GM18511 (cell line): ENCODE measurements at regions not wholly inside any gene's neighbourhood (a gene's known extent, or its start where the extent isn't known, plus 50 kb on each side); places are given as distances from the start of the nearest gene placed in this dataset.

ENCODE experiments used
- ATAC-seq: cut with Tn5 transposase; IDR thresholded peaks from one replicate; pipeline ENCODE4 v1.9.1; 2021; ENCODE audit warnings: mild to moderate bottlenecking, moderate library complexity; ENCODE audit not compliant: unreplicated experiment

DNA sequence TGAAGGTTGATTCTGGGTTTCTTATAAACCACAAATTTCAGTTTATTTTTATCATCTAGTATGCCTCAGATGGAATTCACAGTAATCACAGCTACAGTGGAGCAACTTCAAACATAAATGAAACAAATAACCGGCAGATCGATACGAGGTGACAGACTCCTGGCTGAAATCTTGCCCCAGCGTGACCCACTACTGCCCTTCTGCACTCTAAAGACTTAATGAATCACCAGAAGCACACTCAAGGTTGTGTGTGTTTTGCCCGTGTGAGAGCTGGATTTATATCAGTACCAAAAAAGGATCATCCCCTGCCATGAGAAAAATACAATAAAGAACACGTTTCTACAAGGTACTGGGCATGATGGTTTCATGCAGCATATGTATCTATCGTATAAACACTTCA lies 161.7 kb downstream of the KLF12 start:
- no peak for ATAC-seq

DNA sequence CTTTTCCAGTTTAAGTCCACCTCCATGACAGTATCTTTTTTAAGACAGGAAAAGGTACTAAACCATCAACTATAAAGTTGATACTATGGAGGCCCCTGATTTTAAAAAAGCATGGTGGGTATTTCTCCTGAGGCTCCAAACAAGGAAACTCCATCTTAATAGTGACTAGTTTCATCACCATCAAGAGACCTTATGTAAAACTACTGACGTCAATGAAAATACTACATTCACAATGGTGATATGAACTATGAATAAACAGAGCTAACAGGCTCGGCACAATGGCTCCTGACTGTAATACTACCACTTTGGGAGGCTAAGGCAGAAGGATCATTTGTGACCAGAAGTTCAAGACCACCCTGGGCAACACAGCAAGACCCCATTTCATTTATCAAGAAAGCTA lies 162.7 kb downstream of the KLF12 start:
- no peak for ATAC-seq

DNA sequence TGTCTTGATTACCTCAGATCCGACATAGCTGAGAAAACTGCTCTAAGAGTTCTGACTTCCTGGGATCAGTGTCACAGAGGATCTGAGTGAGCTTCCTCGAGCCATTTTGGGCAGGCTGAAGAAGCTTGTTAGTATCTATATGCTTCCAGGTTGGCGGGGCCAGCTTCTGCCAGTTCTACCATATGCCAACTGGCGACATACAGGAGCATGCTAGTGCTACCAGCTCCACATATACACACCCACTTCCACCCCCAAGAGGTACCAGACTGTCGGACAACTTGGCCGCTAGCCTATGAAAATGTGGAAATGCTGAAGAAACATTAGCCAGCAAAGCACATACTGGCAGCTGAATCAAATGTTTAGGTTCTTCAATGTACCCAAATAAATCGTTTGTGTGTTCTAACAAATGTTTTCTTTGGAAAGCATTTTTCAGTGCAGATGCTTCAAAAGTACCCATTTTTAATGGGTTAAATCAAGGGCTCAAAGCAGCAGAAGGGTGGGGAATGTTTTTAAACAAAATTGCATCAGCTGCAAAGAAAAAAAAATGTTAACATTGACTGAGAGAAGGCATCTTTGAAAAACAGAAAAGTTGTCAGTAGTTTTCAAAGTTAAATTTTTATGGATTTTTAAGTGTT lies 163.7 kb downstream of the KLF12 start:
- no peak for ATAC-seq

DNA sequence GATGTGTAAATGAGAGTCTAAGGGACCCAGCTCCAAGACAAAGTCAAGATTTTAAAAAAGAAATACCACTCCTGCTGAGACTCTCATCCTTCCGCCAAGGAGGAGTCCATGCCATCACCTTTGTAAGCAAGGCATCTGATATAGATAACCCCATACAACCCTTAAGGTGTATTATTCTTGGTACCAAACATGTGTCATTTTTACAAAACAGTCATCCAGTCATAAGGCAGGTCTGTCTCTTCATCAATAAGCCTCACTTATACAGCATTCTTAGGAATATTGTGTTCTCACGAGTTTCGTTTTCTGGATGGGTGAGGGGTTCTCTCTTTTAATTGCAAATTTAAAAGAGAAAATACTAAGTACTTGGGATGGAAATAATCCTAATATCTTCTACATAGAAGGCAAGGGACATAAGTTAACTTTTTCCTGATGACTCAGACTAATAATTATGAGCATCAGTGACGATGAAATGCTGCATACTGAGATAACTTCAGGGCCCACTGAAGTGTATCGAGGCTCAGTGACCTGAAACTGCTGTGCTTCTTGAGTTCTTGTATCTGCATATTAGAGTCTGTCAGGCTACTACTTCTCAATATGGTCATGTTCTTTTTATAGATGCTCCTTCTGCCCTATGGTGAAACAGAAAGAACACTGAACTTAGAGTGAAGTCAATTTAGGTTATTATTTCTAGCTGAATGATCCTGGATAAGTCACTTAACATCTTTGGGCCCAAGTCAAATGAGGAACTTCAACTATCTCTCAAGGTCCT lies 166.6 kb downstream of the KLF12 start:
- peak; percentile 100 for ATAC-seq

DNA sequence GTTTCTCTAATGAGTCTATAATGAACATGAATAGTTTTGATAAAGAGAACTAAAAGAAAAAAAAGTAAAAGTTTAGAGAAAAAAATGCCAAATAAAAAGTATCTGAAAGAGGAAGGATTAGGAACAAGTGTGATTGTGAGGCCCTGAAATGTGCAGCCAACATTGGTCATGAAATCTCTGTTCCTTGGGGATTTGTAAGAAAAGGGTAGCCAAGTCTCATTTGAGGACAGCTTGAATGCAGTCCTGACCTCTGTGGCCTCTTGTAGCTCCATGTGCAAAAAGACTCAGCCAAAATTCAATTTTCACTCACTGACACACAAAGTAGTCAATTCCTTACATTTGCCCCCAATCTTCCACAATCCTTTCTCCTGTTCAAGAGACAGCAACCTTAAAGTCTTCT lies 167.9 kb downstream of the KLF12 start:
- ATAC-seq: no peak

DNA sequence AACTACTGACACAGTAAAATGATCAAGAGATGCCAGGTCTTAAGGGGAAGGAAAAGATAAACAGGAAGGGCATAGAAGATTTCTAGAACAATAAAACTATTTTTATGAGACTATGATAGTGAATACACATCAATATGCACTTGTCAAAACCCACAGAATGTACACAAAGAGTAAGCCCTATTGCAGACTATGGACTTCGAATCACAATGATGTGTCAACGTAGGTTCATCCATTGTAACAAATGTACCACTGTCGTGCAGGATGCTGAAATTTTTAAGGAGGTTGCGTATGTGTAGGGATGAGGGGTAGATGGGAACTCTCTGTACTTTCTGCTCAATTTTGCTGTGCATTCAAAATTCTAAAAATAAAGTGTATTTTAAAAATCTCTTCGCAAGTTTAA lies 171.9 kb downstream of the KLF12 start:
- no peak for ATAC-seq

DNA sequence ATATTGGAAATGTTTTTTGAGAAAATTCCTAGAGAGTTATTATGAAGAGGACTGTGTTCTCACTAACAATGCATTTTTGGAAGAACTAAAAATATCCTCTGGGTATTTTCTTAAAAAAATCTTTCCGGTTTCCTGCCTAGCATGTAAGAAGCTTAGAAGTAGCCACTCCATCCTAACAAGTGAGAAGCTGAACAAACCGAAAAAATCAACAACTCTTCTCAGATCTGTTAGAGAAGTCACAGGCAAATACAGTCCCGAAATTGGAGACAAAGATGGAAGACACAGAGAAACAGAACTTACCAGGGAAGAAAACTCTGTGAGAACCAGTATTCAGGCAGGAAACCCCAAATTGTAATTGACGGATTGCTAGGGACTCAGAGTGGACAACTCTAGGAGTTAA lies 173.0 kb downstream of the KLF12 start:
- no peak for ATAC-seq

DNA sequence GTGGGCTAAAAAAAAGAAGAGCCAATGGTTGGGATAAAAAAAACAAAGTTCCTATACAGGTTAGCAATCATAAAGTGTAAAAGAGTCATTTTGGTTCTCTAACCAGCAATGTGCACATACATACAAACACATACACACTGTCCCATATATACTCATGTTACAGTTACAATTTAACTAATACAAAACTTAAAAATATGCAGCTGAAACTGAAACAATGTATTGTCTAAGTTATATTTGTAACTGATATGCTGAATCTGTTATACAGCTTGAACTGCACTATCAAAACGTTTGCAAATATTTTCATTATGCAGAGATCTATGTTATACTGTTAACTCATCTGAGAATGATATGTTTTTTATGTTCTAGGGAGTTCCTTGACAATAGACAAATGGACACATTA lies 173.7 kb downstream of the KLF12 start:
- peak; percentile 77 for ATAC-seq

DNA sequence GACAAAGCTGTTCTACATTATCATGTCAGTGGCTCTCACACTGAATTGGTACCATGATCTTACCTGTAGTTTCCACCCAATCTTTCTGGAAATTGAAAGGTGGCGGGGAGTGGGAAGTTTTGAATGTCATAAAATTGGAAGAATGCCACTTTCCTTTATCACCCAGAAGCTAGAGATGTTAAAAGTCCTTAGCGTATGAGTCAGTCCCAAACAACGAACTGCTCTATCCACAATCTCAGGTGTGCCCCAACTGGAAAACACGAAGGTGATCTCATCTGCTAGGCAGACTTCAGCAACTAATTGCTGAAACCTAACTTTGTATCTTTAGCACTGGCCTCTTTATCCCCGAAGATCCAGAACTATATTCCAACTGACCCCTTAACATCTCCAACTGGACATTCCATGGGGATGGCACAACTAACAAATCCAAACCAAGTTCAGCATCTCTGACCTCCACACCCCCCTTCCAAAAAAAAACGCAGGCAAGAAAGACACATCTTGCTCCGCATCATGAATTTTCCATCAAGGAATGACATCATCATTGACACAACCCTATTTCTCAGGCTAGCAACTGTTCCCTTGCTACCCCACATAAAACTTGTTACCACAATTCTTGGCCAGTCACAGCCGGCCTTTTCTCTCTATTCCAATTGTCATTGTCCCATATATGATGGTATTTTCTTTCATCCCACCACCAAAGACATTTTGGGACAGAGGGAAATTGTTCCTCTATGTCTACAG lies 175.4 kb downstream of the KLF12 start:
- ATAC-seq: no peak

DNA sequence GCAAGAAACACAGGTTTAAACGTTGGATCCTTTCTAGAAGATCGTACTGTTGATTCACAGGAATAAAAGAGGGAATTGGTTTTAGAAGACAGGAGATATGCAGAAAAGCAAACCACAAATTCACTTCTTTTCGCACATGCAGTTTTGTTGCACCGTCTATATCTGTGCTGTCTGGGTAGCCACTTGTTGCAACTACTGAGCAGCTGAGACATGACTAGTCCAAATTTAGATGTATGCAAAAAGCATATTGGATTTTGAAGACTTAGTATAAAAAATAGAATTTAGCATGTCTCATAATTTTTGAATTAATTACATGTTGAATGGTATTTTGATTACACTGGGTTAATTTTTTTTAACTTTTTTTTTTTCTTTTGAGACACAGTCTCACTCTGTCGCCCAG lies 176.3 kb downstream of the KLF12 start:
- ATAC-seq: no peak

DNA sequence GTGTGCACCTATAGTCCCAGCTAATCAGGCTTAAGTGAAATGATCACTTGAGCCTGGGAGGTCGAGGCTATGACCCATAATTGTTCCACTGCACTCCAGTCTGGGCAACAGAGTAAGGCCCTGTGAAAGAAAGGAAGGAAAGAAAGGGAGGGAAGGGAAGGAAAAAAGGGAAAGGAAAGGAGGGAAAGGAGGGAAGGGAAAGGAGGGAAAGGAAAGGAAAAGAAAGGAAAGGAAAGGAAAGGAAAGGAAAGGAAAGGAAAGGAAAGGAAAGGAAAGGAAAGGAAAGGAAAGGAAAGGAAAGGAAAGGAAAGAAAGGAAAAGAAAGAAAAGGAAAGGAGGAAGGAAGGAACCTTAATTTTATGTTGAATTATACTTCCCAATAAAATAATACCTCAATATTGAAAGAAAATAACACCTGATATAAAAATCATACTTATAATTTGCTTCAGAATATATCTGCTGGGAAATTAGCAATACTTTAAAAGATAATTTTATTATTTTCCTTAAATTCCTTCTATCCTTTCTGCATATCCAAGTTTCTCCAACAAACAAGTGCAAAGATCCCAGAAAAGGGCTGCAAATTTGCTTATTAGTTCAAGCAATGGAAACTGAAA lies 177.3 kb downstream of the KLF12 start:
- ATAC-seq: no peak

DNA sequence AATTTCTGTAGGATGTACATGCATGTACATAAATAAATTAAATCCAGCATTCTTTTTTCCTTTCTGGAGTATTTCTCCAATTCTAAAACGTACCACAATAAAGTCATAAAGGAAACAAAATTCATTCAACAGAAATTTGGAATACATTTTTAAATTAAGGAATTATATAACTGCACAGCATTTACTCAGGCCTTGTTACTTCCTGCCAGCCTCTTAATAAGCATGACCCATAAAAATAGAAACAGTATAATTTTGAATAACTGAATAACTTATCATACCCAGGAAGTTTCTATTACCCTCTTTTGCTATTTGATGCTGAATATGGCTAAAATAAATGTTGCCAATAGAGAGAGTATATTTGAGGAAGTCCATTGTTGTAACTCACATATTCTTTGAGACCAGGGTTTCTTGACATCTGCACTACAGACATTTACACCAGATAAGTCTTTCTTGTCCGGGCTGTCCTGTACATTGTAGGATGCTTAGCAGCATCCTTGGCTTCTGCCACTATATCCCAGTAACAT lies 178.2 kb downstream of the KLF12 start:
- no peak for ATAC-seq

DNA sequence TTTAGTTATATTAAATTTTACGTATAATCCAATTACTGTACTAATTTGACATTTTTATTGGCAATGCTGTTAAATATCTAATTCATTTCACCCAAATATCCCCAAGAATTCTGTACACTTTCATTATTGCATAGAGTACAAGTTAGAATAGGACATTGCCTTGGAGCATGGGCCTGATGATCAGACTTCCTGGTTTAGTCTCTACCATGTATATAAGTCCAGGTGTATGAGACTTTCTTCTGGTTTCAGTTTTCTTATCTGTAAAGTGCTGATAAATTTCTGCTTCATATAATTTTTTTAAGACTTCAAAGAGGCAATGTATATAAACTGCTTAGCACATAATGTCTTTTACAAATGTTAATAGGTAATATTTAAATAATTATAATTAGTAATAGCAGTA lies 179.4 kb downstream of the KLF12 start:
- peak; percentile 79 for ATAC-seq

DNA sequence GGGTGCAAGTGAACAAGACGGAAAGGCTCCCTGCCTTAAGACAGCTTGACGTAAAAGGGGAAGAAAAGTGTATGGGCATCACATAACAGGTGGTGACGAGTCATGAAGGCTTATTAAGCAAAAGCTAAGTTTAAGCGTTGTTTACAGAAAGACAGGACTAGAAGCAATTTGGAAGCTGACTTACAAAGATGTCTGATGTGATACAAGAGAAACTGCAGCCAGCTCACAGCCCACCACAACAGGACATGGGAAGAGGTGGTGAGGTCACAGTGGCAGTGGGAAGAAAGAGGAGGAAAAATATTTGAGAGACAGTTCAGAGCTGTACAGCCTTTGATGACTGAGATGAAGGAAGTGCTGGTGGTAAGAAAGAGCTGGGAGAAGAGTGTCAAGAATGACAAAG lies 181.6 kb downstream of the KLF12 start:
- ATAC-seq: no peak

DNA sequence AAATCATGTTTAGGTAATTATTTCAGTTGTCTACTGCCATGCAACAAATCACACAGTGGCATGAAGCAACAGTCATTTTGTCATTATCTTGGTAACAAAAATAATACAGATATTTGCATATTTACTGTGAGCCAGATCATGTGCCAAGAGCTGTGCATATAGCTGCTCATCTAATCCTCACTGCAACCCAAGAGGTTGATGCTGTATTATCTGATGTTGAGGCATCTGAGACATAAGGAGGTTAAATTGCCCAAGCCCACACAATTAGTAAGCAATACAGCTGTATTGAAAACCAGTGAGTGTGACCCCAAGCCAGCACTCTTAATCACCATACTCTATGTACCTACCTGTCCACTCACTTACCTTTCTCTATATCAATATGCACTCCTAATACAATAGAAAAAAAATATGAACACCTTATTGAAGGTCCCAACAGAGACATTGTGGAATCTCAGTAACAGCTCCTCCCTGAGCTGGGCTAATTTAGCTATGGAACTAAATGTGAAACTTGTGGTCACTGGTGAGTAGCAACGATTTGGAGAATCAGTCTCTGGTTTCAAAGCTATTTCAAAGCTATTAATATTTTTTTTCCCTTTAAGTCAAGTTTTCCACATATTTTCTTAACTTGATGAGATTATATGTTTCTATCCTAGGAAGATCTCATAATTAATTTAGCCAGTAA lies 185.2 kb downstream of the KLF12 start:
- ATAC-seq: peak; percentile 65

DNA sequence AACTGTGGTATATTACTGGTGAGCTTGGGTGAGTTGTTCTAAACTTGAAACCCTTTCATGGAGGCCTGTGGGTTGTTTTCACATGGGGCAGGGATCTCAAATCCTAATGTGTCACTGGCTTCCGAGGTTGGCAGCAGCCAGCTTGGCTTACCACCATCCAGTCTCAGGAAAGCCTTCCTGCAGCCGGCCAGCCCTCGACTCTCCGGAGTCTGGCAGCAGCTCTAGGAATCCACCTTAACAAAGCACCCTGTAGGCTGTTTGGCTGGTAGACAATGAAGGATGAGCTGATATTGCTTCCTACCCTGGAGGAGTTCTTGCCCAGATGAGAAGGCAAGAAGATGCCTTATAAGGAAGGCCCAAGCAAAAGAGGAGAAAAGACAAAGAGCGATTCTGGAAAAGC lies 188.3 kb downstream of the KLF12 start:
- no peak for ATAC-seq

DNA sequence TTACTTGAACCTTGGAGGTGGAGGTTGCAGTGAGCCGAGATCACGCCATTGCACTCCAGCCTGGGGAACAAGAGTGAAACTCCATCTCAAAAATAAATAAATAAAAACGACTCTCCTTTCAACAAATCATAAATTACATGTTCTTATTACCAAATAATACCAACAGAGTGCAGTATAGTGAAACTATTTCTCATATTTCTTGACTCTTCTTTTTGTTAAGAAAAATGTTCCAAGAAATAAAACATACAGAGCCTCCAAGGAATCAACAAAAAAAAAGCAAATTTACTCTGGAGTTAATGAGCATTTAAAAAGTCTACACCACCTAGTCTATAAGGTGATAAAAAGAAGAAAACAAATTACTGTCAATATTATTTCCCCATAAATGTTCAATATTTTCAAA lies 188.8 kb downstream of the KLF12 start:
- ATAC-seq: no peak

DNA sequence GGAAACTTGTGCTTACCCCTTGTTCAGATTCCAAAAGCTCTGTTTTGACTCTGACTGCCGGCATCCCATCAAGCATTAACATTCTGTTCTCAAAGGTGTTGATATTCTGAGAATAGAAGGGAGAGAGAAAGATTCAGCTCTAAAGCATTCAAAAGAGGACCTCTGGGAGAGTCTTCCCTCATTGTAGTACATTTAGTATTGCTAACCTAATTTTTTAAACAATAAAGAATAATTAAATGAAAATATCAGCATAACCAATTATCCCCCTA lies 190.3 kb downstream of the KLF12 start:
- no peak for ATAC-seq

DNA sequence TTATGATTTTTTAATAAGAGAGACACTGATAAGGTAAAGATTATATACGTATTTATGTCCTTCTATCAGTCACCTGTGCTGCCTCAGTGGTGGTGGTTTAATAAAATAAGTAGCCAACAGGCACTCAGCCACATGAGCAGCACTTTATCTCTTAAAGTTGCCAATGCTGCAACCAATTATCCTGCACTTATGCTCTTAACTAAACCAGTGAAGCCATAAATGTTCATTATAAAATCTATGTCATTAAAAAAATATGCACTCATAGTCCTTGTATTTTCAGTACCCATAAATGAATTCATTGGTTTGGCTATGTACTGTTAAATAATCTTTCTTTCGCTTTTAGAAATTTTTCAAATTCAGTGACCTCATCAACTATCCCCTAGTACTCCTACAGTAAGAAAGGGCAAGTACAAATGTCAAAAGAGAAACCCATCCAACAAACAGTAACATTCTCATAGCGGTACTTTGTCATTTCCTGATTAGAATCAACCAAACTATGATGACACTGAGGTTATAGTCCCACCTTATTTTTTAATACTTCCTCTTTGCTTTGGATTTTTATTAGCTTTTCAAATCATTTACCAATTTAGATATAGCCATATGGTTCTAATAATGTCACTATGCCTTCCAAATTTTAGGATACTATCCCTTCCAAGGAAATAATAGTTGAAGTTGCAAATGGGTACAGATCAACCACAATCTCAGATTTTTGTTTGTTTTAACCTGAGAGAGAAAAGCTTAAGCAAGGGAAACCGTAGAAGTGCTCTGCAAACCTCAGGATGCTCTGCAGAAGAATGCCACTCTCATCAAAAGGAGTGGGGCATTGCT lies 190.9 kb downstream of the KLF12 start:
- ATAC-seq: peak; percentile 86

DNA sequence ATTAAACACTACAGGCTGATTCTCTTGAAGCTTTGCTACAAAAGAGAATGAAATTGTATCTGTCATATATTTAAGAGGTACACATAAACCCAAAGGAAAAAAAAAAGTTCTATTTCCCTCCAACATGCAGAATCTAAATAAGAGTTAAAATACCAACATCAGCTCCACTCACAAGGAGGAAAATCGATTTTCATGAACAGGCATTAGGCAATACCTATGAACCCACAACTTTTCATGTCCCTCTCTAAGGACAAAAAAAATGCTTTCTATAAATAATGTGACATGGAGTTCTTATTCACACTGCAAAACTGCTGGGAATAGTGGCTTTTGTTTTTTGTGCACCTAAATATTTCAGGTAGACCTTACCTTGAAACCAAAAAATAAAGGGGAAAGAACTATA lies 192.5 kb downstream of the KLF12 start:
- no peak for ATAC-seq
